Stimulated activated CD8-positive, alpha-beta memory T cell treated with anti-CD3 and anti-CD28 coated beads, Interleukin-15, amount 100 ng/mL, for 1 hour (primary cell): ENCODE measurements at regions not wholly inside any gene's neighbourhood (a gene's known extent, or its start where the extent isn't known, plus 50 kb on each side); places are given as distances from the start of the nearest gene placed in this dataset.

ENCODE experiments used
- DNase-seq: peaks from one replicate; pipeline ENCODE4 v3.0.0-alpha.2; 2020; ENCODE audit warnings: low read depth

DNA sequence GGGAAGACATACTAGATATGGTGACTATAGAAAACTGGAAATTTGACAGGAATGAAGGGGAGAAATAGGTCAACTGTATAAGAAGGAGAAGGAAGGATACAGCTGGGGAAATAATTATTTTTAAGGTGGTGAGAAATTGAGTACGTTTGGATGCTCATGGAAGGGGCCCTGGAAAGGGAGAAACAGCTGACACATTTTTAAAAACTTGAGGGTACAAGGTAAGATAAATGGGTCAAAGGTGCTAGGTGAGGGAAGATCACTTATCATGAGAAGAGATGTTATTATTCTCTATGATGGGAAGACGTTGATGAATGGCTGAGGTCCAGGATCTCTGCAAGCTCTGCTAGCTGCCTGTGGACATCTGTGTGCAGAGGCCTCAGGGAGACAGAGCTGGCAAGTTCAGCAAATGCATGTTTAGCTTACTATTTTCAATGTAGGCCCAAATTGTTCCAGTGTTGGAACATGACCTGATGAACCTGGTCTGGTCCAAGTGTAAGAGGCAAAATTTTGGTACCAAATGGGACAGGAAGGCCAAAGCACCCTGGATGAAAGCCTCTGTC, 181.7 kb downstream of the MTRR start:
- DNase-seq = no peak

DNA sequence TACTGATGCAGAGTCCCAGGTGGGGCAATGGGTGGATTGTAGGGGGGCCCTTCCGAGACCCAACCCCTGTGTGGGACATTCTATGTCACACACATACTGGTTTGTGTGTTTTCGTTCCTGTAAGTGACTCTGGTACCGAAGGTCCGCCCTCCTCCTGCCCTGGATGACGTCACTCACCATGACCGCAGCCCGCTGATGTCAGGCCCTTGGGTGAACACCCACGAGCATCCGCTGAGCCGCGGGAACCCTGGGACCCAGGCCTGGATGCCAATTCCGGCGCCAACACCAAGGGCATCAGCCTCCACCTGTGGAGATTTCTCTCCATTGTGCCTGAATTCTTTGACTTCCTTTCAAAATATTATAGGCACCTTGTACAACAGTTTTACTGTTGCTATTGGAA, 184.3 kb downstream of the MTRR start:
- no peak for DNase-seq

DNA sequence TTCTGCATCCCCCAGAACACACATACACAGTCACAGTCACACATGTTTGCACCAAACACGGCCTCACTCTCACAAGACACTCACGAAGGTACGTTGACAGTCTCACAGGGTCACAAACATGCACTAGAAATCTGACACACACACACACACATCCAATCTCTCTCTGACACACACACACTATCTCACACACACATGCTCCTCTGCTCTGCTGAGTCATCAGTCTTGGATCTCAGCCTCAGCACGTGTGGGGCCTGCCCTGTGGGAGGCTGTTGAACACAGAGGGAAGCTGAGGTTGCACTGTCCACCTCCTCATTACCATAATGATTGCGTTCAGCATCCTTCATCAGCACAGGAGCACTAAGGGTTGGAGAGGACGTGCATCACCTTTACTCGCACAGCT, 188.8 kb downstream of the MTRR start:
- no peak for DNase-seq

DNA sequence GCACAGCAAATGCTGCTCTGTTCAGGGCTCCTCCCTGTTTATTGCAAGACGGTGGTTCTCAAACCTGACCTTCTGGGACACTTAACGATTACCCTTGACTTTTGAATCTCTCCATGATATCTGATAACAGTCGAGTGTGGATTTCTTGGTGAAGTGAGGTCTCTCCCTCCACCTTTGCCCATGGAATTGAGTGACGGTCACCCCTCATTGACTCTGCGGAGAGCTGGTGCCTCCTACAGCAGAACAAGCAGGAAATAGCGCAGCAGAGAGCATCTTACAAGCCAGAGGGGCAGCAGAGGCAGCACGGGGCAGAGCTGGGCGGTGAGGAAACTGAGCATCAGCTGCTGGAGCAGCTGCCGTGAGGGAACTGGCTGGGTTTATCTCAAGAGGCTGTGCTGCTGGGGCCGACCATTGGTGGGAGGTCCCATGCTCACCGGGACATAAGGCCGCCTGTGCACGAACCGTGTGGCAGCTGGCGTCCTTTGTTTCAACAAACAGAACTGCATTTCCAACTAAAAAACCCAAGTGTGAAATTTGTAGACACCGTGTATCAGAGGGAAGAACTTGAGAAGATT, 189.8 kb downstream of the MTRR start:
- DNase-seq = no peak

- no peak for DNase-seq
These were observed 190.4 kb downstream of the MTRR start for GRCh38 chr5:8059337-8059736.

DNA sequence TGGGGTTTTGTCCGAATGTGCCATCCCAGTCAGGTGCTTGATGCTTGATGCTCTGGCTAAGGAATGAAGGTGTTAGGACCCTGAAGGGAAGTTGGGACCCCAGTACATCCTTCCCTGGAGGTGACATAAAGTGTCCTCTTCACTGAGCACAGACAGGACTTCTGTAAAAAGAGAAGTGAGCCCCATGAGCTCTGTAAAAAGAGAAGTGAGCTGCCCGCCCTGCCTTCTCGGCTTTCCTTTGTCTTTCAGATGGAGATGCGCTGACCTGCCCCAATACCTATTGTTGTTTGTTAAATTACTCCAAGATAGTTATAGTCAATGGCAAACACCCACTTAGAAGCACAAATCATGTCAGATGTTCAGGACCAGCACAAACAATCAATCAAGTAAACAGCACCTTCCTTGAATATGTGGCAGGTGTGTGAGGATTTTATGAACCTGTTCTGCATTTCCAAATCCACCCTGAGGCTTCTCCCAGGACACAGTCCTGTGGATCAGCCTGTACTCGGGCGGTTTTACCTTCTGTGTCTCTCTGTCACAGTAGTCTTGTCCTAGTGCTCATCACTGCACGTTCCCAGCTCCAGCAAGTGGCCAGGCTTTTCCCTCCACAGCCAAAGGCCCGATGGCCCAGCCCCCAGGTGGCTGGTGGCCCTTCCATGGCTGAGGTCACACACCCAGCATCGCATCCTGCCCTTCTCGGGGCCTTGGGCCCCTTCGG, 191.4 kb downstream of the MTRR start:
- DNase-seq = no peak

DNA sequence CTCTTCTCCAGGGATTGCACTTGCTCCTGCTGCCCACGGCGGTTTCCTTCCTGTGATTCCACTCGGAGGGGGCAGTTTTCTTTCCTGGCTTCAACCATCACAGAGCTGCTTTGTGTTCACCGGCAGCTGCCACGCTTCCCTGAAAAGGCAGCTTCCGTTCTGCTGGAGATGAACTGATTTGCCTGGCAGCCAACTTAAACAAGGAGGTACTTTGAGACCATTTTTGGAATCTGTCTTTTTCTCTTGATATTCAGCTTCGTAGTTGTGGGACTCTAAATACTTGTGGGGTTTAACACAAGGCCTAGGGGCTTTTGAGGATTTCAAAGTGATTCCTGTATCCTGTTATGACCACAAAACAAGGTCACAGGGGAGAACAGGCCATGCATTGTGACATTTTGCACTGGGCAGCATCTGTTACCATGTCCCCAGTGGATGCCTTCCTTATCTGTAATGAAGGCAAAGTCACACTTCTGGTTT, 192.0 kb downstream of the MTRR start:
- DNase-seq = no peak

DNA sequence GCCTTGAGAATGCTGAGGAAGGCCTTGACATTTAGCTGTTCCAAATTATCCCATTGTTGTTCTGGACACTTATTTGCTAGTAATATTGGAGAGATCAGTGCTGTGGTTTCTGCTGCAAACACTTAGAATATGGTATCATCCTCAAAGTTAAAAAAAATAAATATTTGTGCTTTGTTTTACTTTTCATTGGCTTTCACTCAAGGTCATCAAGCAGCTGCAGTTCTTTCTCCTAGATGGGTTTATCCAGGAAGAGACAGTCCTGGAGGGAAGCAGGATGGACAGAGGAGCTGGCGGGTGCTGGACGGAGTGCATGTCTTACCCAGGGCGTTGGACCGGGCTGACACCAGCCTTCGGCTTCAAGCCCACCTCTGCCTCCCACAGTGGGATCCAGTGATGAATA, 193.6 kb downstream of the MTRR start:
- no peak for DNase-seq

DNA sequence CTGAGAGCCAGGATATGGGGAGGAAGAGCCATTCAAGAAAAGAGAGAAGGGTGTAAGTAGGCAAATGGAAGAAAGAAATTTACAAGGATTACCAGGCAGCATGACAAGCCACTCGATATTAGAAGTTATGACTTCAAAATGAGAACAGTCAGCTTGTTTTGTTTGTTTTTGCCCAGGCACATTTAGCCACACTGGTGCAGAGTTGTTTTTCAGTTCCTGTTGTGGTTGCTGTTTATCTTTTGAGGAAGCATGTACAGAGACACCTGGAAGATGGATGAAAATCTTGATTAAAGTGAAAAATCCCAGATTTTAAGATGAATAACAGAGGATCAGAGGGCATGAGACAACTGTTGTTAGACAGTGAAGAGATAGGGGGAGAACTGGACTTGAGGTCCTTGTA, 199.1 kb downstream of the MTRR start:
- DNase-seq = no peak

DNA sequence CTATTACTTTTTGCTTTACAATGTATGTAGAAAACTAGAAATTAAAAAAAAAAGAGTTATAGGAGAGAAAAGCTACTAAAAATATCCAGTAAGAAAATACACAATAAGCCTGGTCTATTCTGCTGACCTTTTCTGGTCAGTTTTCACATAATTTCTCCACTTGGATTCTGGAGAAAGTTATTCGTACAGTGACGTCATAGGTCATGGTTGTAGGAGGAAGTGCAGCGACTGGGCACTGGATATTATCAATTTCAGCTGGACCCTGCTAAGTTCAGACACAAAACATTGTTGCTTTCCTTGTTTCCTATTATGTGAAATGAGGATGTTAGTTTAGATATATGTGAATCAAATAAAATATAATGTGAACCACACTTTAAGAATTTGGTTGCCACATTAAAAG, 201.2 kb downstream of the MTRR start:
- DNase-seq = no peak

DNA sequence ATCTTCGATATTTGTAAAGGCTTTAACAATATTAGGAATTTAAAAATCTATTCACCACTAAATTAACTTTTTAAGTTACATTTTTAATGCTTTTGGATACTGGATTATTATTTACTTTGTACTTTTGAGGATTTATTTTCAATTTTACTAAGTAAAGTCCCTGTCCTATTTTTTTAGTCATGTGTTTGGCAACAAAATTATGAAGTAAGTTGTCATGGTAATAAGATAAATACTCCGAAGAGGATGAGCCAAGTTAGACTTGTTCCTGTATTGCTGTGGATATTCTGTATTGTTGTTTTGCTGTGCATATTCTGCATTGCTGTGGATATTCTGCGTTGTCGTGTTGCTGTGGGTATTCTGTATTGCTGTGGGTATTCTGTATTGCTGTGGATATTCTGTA, 210.1 kb downstream of the MTRR start:
- no peak for DNase-seq

- no peak for DNase-seq
These were observed 212.2 kb downstream of the MTRR start for GRCh38 chr5:8081179-8081578.

- no peak for DNase-seq
These were observed 224.7 kb downstream of the MTRR start for GRCh38 chr5:8093669-8094068.

DNA sequence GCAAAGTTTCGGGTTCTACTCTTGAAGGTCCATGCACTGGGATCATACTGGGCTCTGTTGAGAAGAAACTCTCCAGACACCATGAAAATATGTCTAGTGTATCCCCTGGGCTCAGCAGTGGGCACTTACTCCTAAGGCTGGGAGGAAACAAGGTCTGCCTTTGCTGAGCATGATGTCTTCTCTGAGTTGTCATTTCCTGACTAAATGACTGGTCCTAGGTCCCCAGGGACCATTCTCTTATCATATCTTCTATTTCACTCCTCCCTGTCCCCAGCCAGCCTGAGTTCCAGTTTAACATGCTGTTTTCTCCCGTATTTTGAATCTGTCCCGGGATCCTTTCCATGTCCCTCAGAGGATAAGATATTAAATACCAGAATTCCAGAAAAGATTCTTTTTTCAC, 225.4 kb downstream of the MTRR start:
- no peak for DNase-seq

GRCh38 chr5:8097146-8097545, 228.2 kb downstream of the MTRR start:
- no peak for DNase-seq

GRCh38 chr5:8098081-8098480, 229.1 kb downstream of the MTRR start:
- no peak for DNase-seq

- DNase-seq = no peak
These were observed 233.8 kb downstream of the MTRR start for GRCh38 chr5:8102714-8103113.

DNA sequence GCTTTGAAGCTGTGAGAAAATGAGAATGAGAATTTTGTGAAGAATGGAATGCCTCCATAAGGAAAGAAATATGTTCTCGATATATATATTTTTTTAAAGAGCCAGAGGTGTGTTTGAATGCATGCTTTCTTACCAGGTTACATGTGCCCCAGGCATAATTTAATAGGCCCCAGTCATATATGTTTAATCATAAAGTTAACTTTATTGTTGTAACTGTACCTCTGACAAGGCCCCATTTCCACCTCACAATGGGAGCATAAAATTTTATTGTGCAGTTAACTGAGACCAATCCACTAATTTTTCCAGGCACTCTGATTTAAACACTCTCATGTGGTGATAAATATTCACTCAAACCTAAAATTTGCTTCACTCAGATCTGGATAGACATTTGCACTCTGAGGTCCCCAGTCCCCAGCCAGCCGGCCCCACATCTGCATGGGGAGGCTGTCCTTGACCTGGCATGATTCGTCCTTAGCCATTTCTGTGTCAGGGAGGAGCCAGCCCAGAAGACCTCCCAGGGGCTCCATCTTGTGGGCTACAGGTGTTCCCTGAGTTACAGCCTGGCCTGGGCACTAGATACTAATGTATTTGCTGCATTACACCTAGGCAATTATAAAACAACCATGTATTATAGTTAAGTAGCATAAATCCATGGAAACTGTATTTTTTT, 245.8 kb downstream of the MTRR start:
- no peak for DNase-seq

DNA sequence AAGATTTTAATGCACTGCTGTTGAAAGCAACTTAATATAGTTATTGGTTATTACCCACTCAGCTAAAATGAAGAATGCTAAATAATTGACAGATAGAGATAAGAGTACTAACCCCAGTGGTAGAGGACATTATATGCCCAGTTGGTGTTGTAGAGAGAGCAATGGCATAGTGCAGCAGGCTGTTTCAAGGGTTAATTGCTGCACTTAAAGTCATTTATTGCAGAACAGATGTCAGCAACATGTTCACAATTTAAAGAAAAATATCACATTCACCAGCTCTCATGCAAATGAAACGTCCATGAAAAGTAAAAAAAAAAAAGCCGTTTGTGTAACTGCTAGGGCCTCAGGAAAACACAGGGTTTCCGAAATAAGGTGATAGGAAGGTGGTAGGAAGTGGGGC, 254.6 kb downstream of the MTRR start:
- no peak for DNase-seq

- no peak for DNase-seq
These were observed 265.7 kb downstream of the MTRR start for GRCh38 chr5:8134609-8135008.

DNA sequence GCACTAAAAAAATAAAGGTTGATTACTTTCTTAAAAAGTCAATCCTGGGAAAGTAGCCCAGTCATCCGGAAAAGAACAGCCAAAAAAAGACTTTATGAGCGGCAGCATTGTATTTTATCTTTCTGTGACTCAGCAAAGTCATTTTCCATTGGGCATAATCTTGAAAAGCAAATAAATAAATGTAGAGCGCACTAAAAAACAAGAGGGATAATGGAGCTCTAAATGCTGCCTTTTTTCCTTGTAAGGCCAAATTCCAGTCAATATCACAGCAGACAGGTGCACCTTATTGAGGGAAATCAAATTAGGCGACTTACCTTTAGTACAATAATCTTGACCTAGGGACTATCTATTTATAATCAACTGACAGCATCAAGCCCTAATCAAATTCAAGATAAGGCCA, 266.8 kb downstream of the MTRR start:
- no peak for DNase-seq

DNA sequence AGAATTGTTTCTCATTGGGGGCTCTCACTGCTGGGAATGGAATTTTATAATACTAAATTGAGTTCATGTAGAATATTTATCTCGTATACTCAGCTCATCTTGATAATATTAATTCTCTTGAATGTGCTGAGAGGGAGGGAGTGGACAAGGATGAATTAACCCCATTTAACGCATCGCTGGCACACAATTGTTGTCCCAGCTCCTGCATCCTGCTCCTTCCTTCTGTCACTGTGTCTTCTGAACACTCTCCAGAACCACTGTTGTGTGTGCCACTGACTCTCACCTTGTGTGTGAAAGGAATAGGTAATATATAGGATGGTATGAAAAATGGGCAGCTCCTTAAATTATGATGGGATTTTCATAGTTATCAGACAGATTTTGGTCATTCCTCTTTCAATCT, 267.3 kb downstream of the MTRR start:
- no peak for DNase-seq

GRCh38 chr5:8137941-8138550, 269.1 kb downstream of the MTRR start:
- no peak for DNase-seq
